GM18511 (cell line): ENCODE measurements at regions not wholly inside any gene's neighbourhood (a gene's known extent, or its start where the extent isn't known, plus 50 kb on each side); places are given as distances from the start of the nearest gene placed in this dataset.
"Not testable (repeated sequence)": the region's sequence is repeated elsewhere in the genome, so short reads cannot be mapped to it uniquely, and the experiment has no call there.

ENCODE experiments used
- ATAC-seq: cut with Tn5 transposase; IDR thresholded peaks from one replicate; pipeline ENCODE4 v1.9.1; 2021; ENCODE audit warnings: mild to moderate bottlenecking, moderate library complexity; ENCODE audit not compliant: unreplicated experiment

DNA sequence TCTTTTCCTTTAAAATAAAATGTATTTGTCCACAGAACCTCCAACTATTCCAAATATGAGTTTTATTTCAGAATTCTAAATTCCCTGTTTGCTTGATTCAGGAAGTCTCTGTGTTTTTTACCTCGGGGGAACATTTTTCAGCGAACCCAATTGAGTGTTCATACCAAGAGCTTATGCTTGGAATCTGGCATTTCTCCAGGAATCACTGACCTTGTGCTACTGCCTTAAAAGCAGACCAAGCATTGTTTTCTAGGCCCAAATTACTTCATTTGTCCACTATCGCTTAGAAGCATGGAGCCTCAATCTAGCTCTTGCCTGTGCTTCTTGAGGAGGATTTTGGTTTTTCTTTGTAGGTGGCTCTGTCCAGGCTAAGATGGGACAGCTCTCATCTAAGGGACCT is 59.4 kb downstream of the EBLN1 start:
- no peak for ATAC-seq

DNA sequence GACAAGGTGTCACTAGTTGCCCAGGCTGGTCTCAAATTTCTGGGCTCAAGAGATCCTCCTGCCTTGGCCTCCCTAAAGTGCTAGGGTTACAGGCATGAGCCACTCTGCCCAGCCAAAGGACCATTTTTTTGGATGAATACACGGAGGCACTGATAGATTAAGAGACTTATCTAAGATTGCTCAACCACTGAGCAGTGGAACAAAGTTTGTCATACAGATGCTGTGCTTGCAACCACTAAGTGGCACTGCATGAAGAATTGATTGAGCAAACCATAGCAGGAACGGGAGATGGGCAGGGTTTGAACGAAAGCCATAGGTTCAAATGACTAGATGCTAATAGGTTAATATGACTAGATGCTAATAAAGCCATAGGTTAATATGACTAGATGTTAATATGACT is 61.1 kb downstream of the EBLN1 start:
- ATAC-seq, result no peak

DNA sequence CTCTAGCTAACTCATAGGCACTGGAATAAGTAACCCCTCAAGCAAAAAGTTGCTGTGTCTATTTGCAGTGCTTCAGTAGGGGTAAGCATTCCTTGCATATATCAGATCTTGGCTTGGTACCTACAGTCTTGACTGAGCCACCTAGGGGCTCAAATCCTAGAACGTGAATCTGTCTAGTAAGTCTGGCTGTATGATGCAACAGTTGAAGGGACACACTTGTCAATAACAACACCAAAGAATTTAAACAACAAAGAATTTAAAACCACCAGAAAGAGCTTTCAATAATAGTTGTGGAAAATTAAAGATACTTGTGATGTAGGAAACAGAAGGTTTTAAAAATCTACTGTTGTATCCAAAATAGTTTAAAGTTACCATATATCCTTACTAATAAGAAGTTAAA is 65.4 kb downstream of the EBLN1 start:
- ATAC-seq, result no peak

DNA sequence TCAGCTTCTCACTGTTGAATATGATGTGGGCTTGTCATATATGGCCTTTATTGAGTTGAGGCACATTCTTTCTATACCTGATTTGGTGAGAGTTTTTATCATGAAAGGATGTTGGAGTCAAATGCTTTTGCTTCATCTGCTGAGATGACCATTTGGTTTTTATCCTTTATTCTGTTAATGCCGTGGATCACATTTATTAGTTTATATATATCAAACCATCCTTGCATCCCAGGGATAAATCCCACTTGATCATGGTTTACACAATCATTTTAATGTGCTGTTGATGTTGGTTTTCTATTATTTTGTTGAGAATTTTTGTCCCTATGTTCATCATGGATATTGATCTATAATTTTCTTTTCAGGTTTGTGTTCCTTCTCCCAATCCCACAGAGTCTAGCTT is 67.0 kb downstream of the EBLN1 start:
- no peak for ATAC-seq

GRCh38 chr10:22148961-22149360 is 68.9 kb downstream of the EBLN1 start:
- ATAC-seq, result no peak

DNA sequence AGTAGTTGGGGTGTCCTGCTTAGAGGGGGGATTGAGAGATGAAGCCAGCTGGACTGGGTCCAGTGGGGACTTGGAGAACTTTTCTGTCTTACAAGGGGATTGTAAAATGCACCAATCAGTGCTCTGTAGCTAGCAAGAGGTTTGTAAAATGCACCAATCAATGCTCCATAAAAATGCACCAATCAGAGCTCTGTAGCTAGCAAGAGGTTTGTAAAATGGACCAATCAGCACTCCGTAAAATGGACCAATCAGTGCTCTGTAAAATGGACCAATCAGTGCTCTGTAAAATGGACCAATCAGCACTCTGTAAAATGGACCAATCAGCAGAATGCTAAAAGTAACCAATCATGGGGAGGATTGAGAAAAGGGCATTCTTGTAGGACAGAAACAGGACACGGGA is 71.9 kb downstream of the EBLN1 start:
- not testable (repeated sequence) for ATAC-seq

DNA sequence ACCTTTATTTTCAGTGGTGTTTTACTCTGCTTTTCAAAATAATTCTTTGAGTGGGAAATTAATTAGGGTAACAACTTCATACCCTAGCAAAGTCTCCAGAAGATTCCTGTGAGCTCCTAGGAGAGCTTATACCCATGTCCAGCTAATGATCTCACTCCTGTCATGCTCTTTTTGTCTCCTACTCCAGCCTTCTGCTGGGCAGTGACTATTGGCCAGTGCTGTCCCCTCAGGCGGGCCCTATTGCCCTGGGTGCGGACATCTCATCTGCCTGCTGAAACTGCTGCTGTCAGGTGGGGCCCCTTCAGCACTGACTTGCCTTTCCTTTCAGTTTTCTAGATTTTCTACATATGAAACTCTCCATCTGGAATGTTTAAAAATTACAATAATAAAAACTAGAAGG is 80.3 kb downstream of the EBLN1 start:
- ATAC-seq, result no peak

GRCh38 chr10:22135591-22135990 is 82.2 kb downstream of the EBLN1 start:
- no peak for ATAC-seq

GRCh38 chr10:22133749-22134624 is 83.8 kb downstream of the EBLN1 start:
- ATAC-seq, result peak; percentile 89

- not testable (repeated sequence) for ATAC-seq
Measured at GRCh38 chr10:22130824-22131223, 87.0 kb downstream of the EBLN1 start.

GRCh38 chr10:22129612-22130011 is 88.2 kb downstream of the EBLN1 start:
- not testable (repeated sequence) for ATAC-seq

DNA sequence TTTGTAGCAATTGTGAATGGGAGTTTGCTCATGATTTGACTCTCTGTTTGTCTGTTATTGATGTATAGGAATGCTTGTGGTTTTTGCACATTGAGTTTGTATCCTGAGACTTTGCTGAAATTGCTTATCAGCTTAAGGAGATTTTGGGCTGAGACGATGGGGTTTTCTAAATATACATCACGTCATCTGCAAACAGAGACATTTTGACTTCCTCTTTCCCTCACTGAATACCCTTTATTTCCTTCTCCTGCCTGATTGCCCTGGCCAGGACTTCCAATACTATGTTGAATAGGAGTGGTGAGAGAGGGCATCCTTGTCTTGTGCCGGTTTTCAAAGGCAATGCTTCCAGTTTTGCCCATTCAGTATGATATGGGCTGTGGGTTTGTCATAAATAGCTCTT is 96.6 kb downstream of the EBLN1 start:
- not testable (repeated sequence) for ATAC-seq

DNA sequence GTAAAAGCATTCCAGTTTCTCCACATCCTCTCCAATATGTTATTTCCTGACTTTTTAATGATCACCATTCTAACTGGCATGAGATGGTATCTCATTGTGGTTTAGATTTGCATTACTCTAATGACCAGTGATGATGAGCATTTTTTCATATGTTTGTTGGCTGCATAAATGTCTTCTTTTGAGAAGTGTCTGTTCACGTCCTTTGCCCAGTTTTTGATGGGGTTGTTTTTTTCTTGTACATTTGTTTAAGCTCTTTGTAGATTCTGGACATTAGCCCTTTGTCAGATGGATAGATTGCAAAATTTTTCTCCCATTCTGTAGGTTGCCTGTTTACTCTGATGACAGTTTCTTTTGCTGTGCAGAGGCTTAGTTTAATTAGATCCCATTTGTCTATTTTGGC is 97.7 kb downstream of the EBLN1 start:
- ATAC-seq, result not testable (repeated sequence)

DNA sequence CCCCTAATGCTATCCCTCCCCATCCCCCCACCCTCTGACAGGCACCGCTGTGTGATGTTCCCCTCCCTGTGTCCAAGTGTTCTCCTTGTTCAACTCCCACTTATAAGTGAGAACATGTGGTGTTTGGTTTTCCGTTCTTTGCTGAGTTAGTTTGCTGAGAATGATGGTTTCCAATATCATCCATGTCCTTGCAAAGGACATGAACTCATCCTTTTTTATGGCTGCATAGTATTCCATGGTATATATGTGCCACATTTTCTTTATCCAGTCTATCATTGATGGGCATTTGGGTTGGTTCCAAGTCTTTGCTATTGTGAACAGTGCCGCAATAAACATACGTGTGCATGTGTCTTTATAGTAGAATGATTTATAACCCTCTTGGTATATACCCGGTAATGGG is 98.2 kb downstream of the EBLN1 start:
- ATAC-seq, result not testable (repeated sequence)

DNA sequence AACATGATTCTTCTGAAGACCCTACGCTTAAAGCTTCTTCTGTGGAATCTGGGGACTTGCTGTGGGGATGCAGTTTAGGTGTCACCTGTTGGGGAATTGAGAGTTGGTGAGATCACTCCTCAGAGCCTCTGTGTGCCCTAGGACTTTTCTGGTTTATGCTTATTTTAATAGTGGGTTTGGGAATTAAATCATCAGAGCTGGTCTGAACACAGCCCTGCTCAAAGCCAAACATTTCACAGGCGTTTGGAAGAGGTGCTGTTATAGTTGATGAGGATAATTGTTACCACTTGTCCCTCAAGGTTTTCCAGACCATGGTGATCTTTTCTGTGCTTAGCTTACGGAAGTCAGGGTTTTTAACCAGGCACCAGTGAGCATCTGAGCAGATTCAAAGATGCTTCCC is 106.1 kb downstream of the EBLN1 start:
- no peak for ATAC-seq

DNA sequence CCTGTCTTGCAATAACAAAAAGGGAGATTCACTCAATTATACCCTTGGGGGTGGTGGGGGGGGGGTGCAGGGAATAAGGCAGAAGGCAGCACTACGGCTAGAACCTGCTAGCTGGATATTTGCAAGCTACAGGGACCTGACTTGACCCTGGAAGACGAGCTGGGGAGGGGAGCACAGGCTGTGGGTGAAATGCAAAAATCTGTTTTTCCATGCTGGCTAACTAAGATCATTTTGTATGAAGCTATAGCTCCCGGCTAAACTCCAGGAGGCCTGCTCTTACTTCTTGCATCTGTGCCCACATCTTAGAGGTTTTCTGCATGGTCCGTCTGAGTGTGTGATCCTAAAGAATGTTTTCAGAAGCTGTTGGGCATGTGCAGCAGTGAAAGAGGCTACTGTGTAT is 106.6 kb downstream of the EBLN1 start:
- no peak for ATAC-seq

DNA sequence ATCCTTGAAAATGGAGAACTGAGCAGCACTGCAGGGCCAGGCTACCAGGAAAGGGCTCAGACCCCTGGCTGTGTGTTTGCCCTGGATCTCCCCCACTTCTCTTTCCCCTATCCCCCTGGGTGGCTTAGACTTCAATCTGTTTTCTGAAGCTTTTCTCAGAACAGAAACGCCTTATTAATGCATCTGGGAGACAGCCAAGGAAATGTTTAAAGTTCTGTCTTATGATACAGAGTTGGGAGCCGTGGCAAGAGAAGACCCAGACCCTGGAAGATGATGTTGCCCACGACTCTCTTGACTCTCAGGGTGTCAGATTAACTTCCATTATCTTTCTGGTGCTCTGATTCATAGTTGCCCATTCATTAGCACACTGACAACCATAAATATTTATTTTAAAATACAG is 107.1 kb downstream of the EBLN1 start:
- ATAC-seq, result no peak

DNA sequence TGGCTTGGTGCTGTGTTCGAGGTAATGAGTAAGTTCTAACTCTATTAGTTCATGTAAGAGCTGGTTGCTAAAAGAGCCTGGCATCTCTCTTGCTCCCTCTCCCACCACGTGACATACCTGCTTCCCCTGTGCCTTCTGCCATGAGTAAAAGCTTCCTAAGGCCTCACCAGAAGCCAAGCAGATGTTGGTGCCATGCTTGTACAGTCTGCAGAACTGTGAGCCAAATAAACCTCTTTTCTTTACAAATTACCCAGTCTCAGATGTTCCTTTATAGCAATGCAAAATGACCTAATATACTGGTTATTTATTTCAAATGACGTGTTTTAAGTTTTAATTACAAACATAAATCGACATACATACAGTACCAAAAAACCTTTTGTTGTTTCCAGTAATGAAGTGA is 101.7 kb upstream of the DNAJC1 start:
- ATAC-seq, result no peak

GRCh38 chr10:22103701-22104470 is 100.4 kb upstream of the DNAJC1 start:
- ATAC-seq, result no peak

DNA sequence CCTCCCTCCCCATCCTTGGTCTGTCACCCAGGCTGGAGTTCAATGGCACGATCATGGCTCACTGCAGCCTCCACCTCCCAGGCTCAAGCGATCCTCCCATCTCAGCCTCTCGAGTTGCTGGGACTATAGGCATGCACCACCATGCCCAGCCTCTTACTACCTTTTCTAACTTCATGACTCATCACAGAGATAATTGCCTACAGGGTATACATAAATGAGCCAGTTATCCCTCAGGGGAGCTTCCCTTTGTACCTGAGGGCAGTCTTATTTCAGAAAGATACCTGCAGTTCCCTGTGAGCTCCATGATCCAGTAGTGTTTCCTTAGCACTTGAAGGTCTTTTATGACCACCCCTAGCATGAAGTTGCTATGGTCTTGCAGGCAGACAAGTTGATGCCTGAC is 94.2 kb upstream of the DNAJC1 start:
- no peak for ATAC-seq

DNA sequence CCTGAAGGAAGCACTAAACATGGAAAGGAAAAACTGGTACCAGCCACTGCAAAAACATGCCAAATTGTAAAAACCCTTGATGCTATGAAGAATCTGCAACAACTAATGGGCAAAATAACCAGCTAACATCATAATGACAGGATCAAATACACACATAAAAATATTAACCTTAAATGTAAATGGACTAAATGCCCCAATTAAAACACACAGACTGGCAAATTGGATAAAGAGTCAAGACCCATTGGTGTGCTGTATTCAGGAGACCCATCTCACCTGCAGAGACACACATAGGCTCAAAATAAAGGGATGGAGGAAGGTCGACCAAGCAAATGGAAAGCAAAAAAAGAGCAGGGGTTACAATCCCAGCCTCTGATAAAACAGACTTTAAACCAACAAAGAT is 87.7 kb upstream of the DNAJC1 start:
- not testable (repeated sequence) for ATAC-seq

DNA sequence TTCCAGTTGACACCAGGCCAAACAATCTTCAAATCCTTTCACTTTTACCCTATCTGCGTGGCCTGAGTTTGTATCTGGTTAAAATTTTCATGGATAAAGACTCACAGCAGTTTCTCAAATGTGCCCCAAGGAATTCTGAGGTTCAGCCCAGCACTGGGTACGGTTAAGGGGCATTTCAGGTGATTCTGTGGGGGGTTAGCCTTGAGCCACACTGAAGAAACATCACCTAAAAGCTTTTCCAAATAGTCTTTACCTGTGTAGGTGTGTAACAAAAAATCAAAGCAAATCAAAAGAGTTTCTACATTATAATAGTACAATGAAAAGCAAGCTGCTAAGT is 83.8 kb upstream of the DNAJC1 start:
- no peak for ATAC-seq
